ENCODE measurements at regions not wholly inside any gene's neighbourhood (a gene's known extent, or its start where the extent isn't known, plus 50 kb on each side); places are given as distances from the start of the nearest gene placed in this dataset.

DNA sequence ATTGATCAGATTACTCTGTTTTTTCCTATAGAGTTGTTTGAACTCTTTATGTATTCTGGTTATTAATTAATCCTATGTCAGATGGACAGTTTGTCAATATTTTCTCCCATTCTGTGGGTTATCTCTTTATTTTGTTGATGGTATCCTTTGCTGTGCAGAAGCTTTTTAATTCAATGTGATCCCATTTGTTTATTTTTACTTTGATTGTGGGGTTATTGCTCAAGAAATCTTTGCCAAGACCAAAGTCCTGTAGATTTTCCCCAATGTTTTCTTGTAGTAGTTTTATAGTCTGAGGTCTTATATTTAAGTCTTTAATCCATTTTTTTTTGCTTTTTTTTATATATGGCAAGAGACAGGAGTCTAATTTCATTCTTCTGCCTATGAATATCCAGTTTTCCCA is 86.2 kb upstream of the FIGN start:
- TF ChIP-seq, protein P1, sequence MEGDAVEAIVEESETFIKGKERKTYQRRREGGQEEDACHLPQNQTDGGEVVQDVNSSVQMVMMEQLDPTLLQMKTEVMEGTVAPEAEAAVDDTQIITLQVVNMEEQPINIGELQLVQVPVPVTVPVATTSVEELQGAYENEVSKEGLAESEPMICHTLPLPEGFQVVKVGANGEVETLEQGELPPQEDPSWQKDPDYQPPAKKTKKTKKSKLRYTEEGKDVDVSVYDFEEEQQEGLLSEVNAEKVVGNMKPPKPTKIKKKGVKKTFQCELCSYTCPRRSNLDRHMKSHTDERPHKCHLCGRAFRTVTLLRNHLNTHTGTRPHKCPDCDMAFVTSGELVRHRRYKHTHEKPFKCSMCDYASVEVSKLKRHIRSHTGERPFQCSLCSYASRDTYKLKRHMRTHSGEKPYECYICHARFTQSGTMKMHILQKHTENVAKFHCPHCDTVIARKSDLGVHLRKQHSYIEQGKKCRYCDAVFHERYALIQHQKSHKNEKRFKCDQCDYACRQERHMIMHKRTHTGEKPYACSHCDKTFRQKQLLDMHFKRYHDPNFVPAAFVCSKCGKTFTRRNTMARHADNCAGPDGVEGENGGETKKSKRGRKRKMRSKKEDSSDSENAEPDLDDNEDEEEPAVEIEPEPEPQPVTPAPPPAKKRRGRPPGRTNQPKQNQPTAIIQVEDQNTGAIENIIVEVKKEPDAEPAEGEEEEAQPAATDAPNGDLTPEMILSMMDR (IDR thresholded peaks at IDR 0.05) = no peak
- Histone ChIP-seq H3K27me3 (no peaks in the 10 kb centered on the region), H3K4me3 (no peak overlapping the region), H3K27ac (no peak overlapping the region), H3K9me3 (peaks cover 0 to 6% of the 10 kb centered on the region in 2 donors), H3K4me1 (no peaks in the 10 kb centered on the region), H3K36me3 (no peaks in the 10 kb centered on the region)
- DNase-seq (ENCODE audit: low spot score) = no peak

- Histone ChIP-seq H3K27ac (no peak overlapping the region), H3K4me1 (no peaks in the 10 kb centered on the region), H3K4me3 (no peak overlapping the region), H3K9me3 (peaks cover 0 to 15% of the 10 kb centered on the region in 2 donors), H3K36me3 (no peaks in the 10 kb centered on the region), H3K27me3 (no peaks in the 10 kb centered on the region)
- DNase-seq (ENCODE audit: low spot score) = no peak
- TF ChIP-seq, protein P1 (IDR thresholded peaks at IDR 0.05) = no peak
Observed at GRCh38 chr2:163812926-163813520, 77.2 kb upstream of the FIGN start.

GRCh38 chr2:163808406-163808805 is 72.6 kb upstream of the FIGN start:
- no peak overlapping the region for H3K4me3 ChIP-seq
- H3K27me3 ChIP-seq = no peaks in the 10 kb centered on the region
- no peak for DNase-seq (ENCODE audit: low spot score)
- H3K4me1 ChIP-seq = no peaks in the 10 kb centered on the region
- TF ChIP-seq, protein P1 (IDR thresholded peaks at IDR 0.05) = no peak
- no peak overlapping the region for H3K27ac ChIP-seq
- H3K36me3 ChIP-seq = no peaks in the 10 kb centered on the region
- H3K9me3 ChIP-seq = no peaks in the 10 kb centered on the region

DNA sequence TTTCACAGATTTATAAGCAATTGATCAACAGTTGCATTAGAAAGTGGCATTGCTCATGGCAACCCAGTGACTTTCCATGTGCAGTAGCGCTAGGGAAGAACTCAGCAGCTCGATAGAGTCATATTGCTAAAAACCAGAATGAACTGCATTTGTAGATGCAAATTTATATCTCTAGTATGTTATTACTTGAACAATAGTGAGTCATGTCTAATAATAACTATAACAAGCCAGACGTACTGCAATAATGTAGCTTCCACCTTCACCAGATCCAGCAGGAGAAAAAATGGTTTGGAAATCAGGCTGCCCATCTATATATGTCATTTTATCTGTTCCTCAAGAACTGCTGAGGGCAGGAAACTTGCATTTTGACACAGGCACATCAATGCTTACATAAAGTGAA is 66.5 kb upstream of the FIGN start:
- no peak for DNase-seq (ENCODE audit: low spot score)
- peak overlapping the region in 1 of 2 donors; percentile 48 for H3K27ac ChIP-seq
- H3K4me1 ChIP-seq = peaks cover 0 to 18% of the 10 kb centered on the region in 2 donors
- no peaks in the 10 kb centered on the region for H3K27me3 ChIP-seq
- H3K4me3 ChIP-seq = no peak overlapping the region
- no peaks in the 10 kb centered on the region for H3K9me3 ChIP-seq
- TF ChIP-seq, protein P1 (IDR thresholded peaks at IDR 0.05) = no peak
- H3K36me3 ChIP-seq = no peaks in the 10 kb centered on the region

DNA sequence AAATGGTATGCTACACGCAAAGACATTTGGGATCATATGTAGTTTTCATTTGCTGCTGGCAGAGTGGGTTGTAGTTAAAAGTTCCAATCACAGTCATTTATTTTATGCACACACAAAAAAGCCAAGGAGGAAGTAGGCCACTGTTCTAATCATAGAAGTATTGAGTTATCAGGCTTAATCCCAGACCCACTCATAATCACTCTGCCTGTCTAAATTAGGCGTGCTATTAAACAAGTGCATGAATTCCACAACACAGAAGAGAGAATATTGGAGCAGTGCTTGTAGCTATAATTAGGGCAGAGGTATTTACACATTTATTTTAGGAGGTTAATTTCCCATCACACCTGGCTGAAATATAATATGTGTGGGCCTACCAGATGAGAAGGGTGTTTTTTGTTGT is 65.7 kb upstream of the FIGN start:
- peak overlapping the region in 1 of 2 donors; percentile 48 for H3K27ac ChIP-seq
- no peak overlapping the region for H3K4me3 ChIP-seq
- H3K36me3 ChIP-seq = no peaks in the 10 kb centered on the region
- no peaks in the 10 kb centered on the region for H3K9me3 ChIP-seq
- H3K4me1 ChIP-seq = peaks cover 0 to 18% of the 10 kb centered on the region in 2 donors
- no peak for DNase-seq (ENCODE audit: low spot score)
- H3K27me3 ChIP-seq = no peaks in the 10 kb centered on the region
- TF ChIP-seq, protein P1 (IDR thresholded peaks at IDR 0.05) = no peak

DNA sequence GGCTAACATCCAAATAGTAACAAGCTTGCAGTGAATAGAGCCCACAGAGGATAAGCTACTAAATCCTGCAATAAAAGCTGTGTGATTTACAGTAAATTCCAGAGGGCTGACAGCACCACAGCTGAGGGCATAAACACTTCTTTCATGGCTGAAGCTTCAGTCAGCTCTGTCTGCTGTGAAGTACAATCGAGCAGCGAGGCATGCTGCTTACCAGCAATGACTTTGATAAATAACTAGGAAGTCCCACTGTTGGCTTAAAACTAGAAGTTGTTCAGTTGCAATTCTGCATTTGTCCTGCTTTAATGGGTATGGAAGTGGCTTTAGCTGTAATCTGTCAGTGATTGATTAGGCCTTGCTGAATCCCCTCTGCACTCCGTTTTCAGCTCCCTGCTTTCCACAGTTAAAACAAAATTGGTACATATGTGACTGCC is 65.2 kb upstream of the FIGN start:
- TF ChIP-seq, protein P1 (IDR thresholded peaks at IDR 0.05) = no peak
- no peak for DNase-seq (ENCODE audit: low spot score)
- H3K4me1 ChIP-seq = peaks cover 0 to 18% of the 10 kb centered on the region in 2 donors
- H3K27me3 ChIP-seq = no peaks in the 10 kb centered on the region
- H3K9me3 ChIP-seq = no peaks in the 10 kb centered on the region
- no peak overlapping the region for H3K4me3 ChIP-seq
- H3K36me3 ChIP-seq = no peaks in the 10 kb centered on the region
- H3K27ac ChIP-seq = peak overlapping the region in 1 of 2 donors; percentile 48
